Cardiac fibroblast (primary cell): ENCODE measurements at regions not wholly inside any gene's neighbourhood (a gene's known extent, or its start where the extent isn't known, plus 50 kb on each side); places are given as distances from the start of the nearest gene placed in this dataset.

Source experiments
- DNase-seq, 2 donors: peaks; one replicate each; pipeline versions ENCODE4 v3.0.0 to v3.0.0-alpha.2; 2010; ENCODE audit warnings: low read depth in 2 of 2
- H3K4me3 ChIP-seq, 2 donors: replicated peaks in 1 of 2; 1 replicate in 1 of 2; 2 replicates in 1 of 2; pipeline ENCODE4 v1.5.1; 2011; ENCODE audit warnings: low read depth in 2 of 2, low read length in 2 of 2, mild to moderate bottlenecking in 2 of 2, moderate library complexity in 1 of 2
- TF ChIP-seq, protein P1 (sequence below): IDR thresholded peaks from one replicate; pipeline ENCODE4 v1.5.1; 2011; ENCODE audit warnings: low read depth, mild to moderate bottlenecking, low read length, inconsistent platforms

DNA sequence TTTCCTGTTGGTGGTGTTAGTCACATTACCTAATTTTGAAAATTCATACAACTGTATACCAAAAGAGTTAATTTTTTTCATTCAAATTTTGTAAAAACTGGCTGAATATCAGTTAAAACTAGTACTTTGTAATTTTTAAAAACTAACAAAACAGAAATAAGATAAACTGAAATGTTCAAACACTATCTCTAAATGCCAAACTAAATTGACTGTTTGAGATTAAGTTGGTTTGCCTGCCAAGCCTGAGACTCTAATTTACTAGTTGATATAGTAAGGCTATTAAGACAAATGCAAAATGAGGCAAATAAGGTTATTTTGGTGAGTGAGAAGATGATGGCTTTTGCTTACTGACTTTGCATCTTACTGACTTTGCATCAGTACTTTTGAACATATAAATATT is 1134.9 kb upstream of the LRRN3 start:
- no peak for DNase-seq
- TF ChIP-seq, protein P1, sequence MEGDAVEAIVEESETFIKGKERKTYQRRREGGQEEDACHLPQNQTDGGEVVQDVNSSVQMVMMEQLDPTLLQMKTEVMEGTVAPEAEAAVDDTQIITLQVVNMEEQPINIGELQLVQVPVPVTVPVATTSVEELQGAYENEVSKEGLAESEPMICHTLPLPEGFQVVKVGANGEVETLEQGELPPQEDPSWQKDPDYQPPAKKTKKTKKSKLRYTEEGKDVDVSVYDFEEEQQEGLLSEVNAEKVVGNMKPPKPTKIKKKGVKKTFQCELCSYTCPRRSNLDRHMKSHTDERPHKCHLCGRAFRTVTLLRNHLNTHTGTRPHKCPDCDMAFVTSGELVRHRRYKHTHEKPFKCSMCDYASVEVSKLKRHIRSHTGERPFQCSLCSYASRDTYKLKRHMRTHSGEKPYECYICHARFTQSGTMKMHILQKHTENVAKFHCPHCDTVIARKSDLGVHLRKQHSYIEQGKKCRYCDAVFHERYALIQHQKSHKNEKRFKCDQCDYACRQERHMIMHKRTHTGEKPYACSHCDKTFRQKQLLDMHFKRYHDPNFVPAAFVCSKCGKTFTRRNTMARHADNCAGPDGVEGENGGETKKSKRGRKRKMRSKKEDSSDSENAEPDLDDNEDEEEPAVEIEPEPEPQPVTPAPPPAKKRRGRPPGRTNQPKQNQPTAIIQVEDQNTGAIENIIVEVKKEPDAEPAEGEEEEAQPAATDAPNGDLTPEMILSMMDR = no peak
- no peak overlapping the region for H3K4me3 ChIP-seq

DNA sequence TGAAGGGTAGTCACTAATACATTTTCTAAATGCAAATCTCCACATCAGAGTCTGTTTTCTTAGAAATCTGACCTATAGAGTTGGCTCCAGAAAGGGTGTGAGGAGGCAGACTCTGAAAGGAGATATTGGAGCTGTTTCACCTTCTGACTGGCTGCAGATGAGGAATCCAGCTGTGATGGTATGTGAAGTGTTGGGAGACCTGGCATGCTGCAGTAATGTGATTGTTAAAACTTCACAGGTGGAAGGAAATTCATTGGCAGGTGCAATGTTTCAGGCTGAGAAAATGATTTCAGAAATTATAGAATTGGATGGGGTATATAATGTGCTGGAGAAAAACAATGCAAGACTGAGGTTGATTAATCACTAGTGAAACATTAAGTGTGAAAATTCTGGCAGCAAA is 1134.0 kb upstream of the LRRN3 start:
- H3K4me3 ChIP-seq = no peak overlapping the region
- no peak for DNase-seq
- TF ChIP-seq, protein P1 = no peak

DNA sequence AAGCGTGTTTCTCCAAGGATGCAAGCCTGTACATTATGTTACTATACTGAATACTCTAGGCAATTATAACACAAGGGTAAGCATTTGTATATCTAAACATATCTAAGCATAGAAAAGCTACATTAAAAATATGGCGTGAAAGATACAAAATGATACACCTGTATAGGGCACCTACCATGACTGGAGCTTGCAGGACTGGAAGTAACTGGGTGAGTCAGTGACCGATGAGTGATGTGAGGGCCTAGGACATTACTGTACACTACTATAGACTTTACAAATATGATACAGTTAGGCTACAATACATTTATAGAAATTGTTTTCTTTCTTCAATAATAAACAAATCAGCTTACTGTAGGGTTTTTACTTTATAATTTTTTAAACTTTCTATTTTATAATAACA is 1127.2 kb upstream of the LRRN3 start:
- TF ChIP-seq, protein P1 = no peak
- H3K4me3 ChIP-seq = no peak overlapping the region
- DNase-seq = no peak

DNA sequence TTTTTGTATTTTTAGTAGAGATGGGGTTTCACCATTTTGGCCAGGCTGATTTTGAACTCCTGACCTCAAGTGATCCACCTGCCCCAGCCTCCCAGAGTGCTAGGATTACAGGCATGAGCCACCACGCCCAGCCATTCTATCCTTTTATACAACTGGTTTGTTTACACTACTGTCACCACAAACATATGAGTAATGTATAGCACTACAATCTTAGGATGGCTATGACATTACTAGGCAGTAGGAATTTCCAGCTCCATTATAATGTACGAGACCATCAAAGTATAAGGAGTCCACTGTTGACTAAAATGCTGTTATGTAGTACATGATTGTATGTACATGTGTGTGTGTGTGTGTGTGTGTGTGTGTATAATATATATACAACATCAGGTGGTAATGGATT is 1126.1 kb upstream of the LRRN3 start:
- TF ChIP-seq, protein P1 = no peak
- no peak overlapping the region for H3K4me3 ChIP-seq
- no peak for DNase-seq

DNA sequence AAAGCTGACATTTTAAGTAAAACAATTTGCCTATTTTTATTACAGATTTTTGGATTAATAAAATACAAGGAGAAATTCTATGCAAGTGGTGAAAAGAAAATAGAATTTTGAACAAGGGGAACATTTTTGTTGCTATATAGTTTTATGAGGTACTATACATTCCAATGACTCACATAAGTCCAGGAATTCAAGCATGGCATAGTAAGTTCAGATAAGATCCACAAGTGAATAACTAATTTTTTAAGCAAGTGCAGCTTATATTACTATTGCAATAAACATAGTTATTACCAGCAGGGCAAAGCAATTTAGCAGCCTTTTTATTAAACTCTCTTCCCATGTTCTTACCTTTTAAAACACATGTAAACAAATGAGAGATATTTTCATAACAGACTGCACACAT is 1123.5 kb upstream of the LRRN3 start:
- DNase-seq = no peak
- H3K4me3 ChIP-seq = no peak overlapping the region
- TF ChIP-seq, protein P1 = no peak

DNA sequence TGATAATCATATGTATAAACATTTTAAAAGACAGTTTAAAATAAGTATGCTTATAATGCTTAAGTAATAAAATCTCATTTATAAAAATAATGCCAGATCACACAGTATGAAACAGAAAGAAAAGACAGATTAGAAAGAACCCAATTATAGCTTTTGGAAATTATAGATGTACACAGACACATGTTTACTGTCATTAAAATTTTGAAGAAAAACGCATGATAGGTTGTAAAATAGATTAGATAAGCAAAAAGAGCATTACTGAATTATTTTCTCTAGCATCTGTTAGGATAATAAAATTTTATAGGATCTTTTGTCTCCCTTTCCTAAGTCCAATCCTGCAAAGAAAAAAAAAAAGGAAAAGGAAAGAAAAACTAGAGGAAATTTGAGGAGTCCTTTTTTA is 1107.3 kb upstream of the LRRN3 start:
- TF ChIP-seq, protein P1 = no peak
- H3K4me3 ChIP-seq = no peak overlapping the region

DNA sequence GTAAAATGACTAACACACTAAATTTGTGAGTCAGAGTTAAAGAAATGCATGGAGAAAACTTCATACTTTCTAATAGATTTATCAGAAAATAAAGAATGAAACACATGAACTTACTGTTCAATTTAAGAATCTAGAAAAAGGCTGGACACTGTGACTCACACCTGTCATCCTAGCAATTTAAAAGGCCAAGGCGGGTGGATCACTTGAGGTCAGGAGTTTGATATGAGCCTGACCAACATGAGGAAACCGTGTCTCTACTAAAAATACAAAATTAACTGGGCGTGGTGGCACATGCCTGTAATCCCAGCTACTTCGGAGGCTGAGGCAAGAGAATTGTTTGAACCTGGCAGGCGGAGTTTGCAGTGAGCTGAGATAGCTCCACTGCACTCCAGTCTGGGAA is 1106.2 kb upstream of the LRRN3 start:
- no peak for DNase-seq

More for the DNA sequence above, 1107.3 kb upstream of the LRRN3 start:
- no peak for DNase-seq

More for the DNA sequence above, 1106.2 kb upstream of the LRRN3 start:
- no peak overlapping the region for H3K4me3 ChIP-seq
- TF ChIP-seq, protein P1 = no peak
